H9 (cell line): ENCODE measurements at regions not wholly inside any gene's neighbourhood (a gene's known extent, or its start where the extent isn't known, plus 50 kb on each side); places are given as distances from the start of the nearest gene placed in this dataset.

Experiments used
- DNase-seq: peaks from one replicate; pipeline ENCODE4 v3.0.0-alpha.2; 2017
- H2AFZ ChIP-seq: one replicate; pipeline ENCODE4 v1.6.1; 2013; ENCODE audit warnings: mild to moderate bottlenecking, low read length, control low read depth, moderate library complexity
- H2AK5ac ChIP-seq: 2 replicates; pipeline ENCODE4 v1.6.1; 2013; ENCODE audit warnings: low read length, control low read depth, mixed read lengths; ENCODE audit not compliant: insufficient read length
- H2BK120ac ChIP-seq: one replicate; pipeline ENCODE4 v1.6.1; 2013; ENCODE audit warnings: low read depth, mild to moderate bottlenecking, low read length, control low read depth, inconsistent platforms; ENCODE audit not compliant: poor library complexity, severe bottlenecking
- H2BK12ac ChIP-seq: 2 replicates; pipeline ENCODE4 v1.6.1; 2013; ENCODE audit warnings: low read length, control low read depth, mixed read lengths, low read depth; ENCODE audit not compliant: insufficient read length
- H2BK15ac ChIP-seq: 2 replicates; pipeline ENCODE4 v1.6.1; 2013; ENCODE audit warnings: low read depth, low read length, control low read depth
- H2BK20ac ChIP-seq: one replicate; pipeline ENCODE4 v1.6.1; 2013; ENCODE audit warnings: low read depth, mild to moderate bottlenecking, low read length, control low read depth, inconsistent platforms; ENCODE audit not compliant: poor library complexity, severe bottlenecking
- H2BK5ac ChIP-seq: 2 replicates; pipeline ENCODE4 v1.6.1; 2013; ENCODE audit warnings: low read length, control low read depth, mixed read lengths; ENCODE audit not compliant: insufficient read length
- H3K14ac ChIP-seq: 2 replicates; pipeline ENCODE4 v1.6.1; 2013; ENCODE audit warnings: low read length, control low read depth; ENCODE audit not compliant: insufficient read depth
- H3K18ac ChIP-seq: 2 replicates; pipeline ENCODE4 v1.6.1; 2013; ENCODE audit warnings: low read depth, mild to moderate bottlenecking, mixed read lengths, low read length, control low read depth; ENCODE audit not compliant: insufficient read length
- H3K23ac ChIP-seq: 2 replicates; pipeline ENCODE4 v1.6.1; 2013; ENCODE audit warnings: low read length, control low read depth, mixed read lengths, low read depth; ENCODE audit not compliant: insufficient read length
- H3K23me2 ChIP-seq: 2 replicates; pipeline ENCODE4 v1.6.1; 2013; ENCODE audit warnings: low read depth, mild to moderate bottlenecking, mixed read lengths, low read length, control low read depth; ENCODE audit not compliant: insufficient read length, poor library complexity, severe bottlenecking
- H3K27ac ChIP-seq: 2 replicates; pipeline ENCODE4 v1.5.1; 2013; ENCODE audit warnings: low read length, control low read depth, mixed read lengths, low read depth; ENCODE audit not compliant: insufficient read length
- H3K27me3 ChIP-seq: 2 replicates; pipeline ENCODE4 v1.6.1; 2013; ENCODE audit warnings: low read length, control low read depth, inconsistent platforms; ENCODE audit not compliant: insufficient read depth
- H3K4ac ChIP-seq: 2 replicates; pipeline ENCODE4 v1.6.1; 2013; ENCODE audit warnings: low read depth, mild to moderate bottlenecking, control low read depth, inconsistent platforms, low read length, moderate library complexity
- H3K4me1 ChIP-seq: 2 replicates; pipeline ENCODE4 v1.6.1; 2013; ENCODE audit warnings: low read length, control low read depth, inconsistent platforms; ENCODE audit not compliant: insufficient read depth
- H3K4me2 ChIP-seq: 2 replicates; pipeline ENCODE4 v1.6.1; 2013; ENCODE audit warnings: low read length, control low read depth, mixed read lengths; ENCODE audit not compliant: insufficient read length, insufficient read depth
- H3K56ac ChIP-seq: 2 replicates; pipeline ENCODE4 v1.6.1; 2013; ENCODE audit warnings: low read depth, mild to moderate bottlenecking, mixed read lengths, low read length, control low read depth; ENCODE audit not compliant: insufficient read length
- H3K79me1 ChIP-seq: 2 replicates; pipeline ENCODE4 v1.6.1; 2013; ENCODE audit warnings: low read depth, mild to moderate bottlenecking, moderate library complexity, low read length, control low read depth, inconsistent platforms; ENCODE audit not compliant: insufficient read depth, poor library complexity, severe bottlenecking
- H3K79me2 ChIP-seq: 2 replicates; pipeline ENCODE4 v1.6.1; 2013; ENCODE audit warnings: low read length, control low read depth, inconsistent platforms; ENCODE audit not compliant: insufficient read depth
- H3K9ac ChIP-seq: 2 replicates; pipeline ENCODE4 v1.6.1; 2013; ENCODE audit warnings: low read length, control low read depth, mixed read lengths; ENCODE audit not compliant: insufficient read length; ENCODE audit errors: extremely low read depth
- H3K9me3 ChIP-seq: one replicate; pipeline ENCODE4 v1.6.1; 2013; ENCODE audit warnings: low read depth, low read length, inconsistent platforms; ENCODE audit not compliant: control insufficient read depth
- H3T11ph ChIP-seq: one replicate; pipeline ENCODE4 v1.6.1; 2013; ENCODE audit warnings: mild to moderate bottlenecking, low read length, control low read depth, inconsistent platforms
- H4K20me1 ChIP-seq: one replicate; pipeline ENCODE4 v1.6.1; 2013; ENCODE audit not compliant: control insufficient read depth, insufficient read length, insufficient read depth
- H4K5ac ChIP-seq: 2 replicates; pipeline ENCODE4 v1.6.1; 2013; ENCODE audit warnings: low read depth, mild to moderate bottlenecking, mixed read lengths, low read length, control low read depth; ENCODE audit not compliant: insufficient read length
- H4K8ac ChIP-seq: replicated peaks from 2 replicates; pipeline ENCODE4 v1.6.1; 2013; ENCODE audit warnings: low read length, control low read depth, mixed read lengths, low read depth; ENCODE audit not compliant: insufficient read length
- H4K91ac ChIP-seq: 2 replicates; pipeline ENCODE4 v1.6.1; 2013; ENCODE audit warnings: low read depth, mild to moderate bottlenecking, moderate library complexity, mixed read lengths, low read length, control low read depth; ENCODE audit not compliant: insufficient read length
- H3K27ac Mint-ChIP-seq, 3 experiments: 2 replicates in 2 of 3; 3 replicates in 1 of 3; pipeline ENCODE4 v1.8.0; 2020 to 2021; ENCODE audit warnings: mixed read lengths in 3 of 3, mild to moderate bottlenecking in 1 of 3, moderate library complexity in 1 of 3
- H3K27me3 Mint-ChIP-seq: 2 replicates; pipeline ENCODE4 v1.8.0; 2021; ENCODE audit warnings: low read depth, mild to moderate bottlenecking, moderate library complexity, mixed read lengths
- H3K36me3 Mint-ChIP-seq, 3 experiments: 2 replicates in 2 of 3; 3 replicates in 1 of 3; pipeline ENCODE4 v1.8.0; 2020 to 2021; ENCODE audit warnings: low read depth in 3 of 3, mixed read lengths in 3 of 3; ENCODE audit not compliant: insufficient read depth in 1 of 3
- H3K4me1 Mint-ChIP-seq, 2 experiments: 2 replicates each; pipeline ENCODE4 v1.8.0; 2020; ENCODE audit warnings: mixed read lengths in 2 of 2
- H3K4me3 Mint-ChIP-seq, 2 experiments: 2 replicates in 1 of 2; 3 replicates in 1 of 2; pipeline ENCODE4 v1.8.0; 2020 to 2021; ENCODE audit warnings: mild to moderate bottlenecking in 2 of 2, mixed read lengths in 2 of 2, moderate library complexity in 1 of 2
- H3K9me3 Mint-ChIP-seq, 2 experiments: 2 replicates in 1 of 2; 3 replicates in 1 of 2; pipeline ENCODE4 v1.8.0; 2020; ENCODE audit warnings: mild to moderate bottlenecking in 2 of 2, mixed read lengths in 2 of 2, moderate library complexity in 1 of 2
- CTCF ChIP-seq: fragments of 200-600 bp; sonication (generic); conservative IDR thresholded peaks from 3 replicates; pipeline ENCODE4 v1.8.0; 2021; ENCODE audit warnings: antibody characterized with exemption, mild to moderate bottlenecking
- WGBS: extraction: QIAGEN DNeasy Blood & Tissue Kit; methylation state at CpG from one replicate; pipeline ENCODE4 v1.1.7; 2013; ENCODE audit warnings: missing lambda C conversion rate, low lambda C conversion rate, mixed read lengths; ENCODE audit not compliant: insufficient read length; ENCODE audit errors: extremely low coverage; 5-methylcytosine and 5-hydroxymethylcytosine counted together

- H3K27me3 ChIP-seq: no peaks in the 10 kb centered on the region
- no peak overlapping the region for H3K4ac ChIP-seq
- no peak overlapping the region for H2BK20ac ChIP-seq
- H3K23ac ChIP-seq: no peak overlapping the region
- H3K23me2 ChIP-seq: peaks cover 2% of the 10 kb centered on the region
- no peak overlapping the region for H3K14ac ChIP-seq
- H3K9ac ChIP-seq: peak overlapping the region; percentile 33
- no peak overlapping the region for H2BK120ac ChIP-seq
- H4K5ac ChIP-seq: no peak overlapping the region
- peaks cover 73 to 75% of the 10 kb centered on the region in 2 experiments for H3K4me1 Mint-ChIP-seq
- H3K9me3 ChIP-seq: no peaks in the 10 kb centered on the region
- DNase-seq: no peak
- H2AK5ac ChIP-seq: peak overlapping the region; percentile 28
- H3K27ac Mint-ChIP-seq: peak overlapping the region; percentile 52 to 100 (median 92)
- H3T11ph ChIP-seq: no peak overlapping the region
- peaks cover 2% of the 10 kb centered on the region in 2 experiments; a peak in 1 of 5 replicates for H3K9me3 Mint-ChIP-seq
- H4K91ac ChIP-seq: no peak overlapping the region
- peaks cover 20% of the 10 kb centered on the region; the same call in 1 of the 2 replicates for H3K4me1 ChIP-seq
- peak overlapping the region; percentile 76 for H3K4me2 ChIP-seq
- peak overlapping the region; percentile 48 to 54; a peak in 3 of 5 replicates for H3K4me3 Mint-ChIP-seq
- WGBS: no CpG with 5 or more reads among the region's 6 CpGs
- no peaks in the 10 kb centered on the region for H3K27me3 Mint-ChIP-seq
- H4K20me1 ChIP-seq: no peaks in the 10 kb centered on the region
- H3K18ac ChIP-seq: no peak overlapping the region
- TF ChIP-seq CTCF: no peak
- no peak overlapping the region for H2BK5ac ChIP-seq
- H3K79me2 ChIP-seq: no peaks in the 10 kb centered on the region
- H2BK15ac ChIP-seq: no peak overlapping the region
- no peak overlapping the region for H2BK12ac ChIP-seq
- H4K8ac ChIP-seq: no peak overlapping the region
- H2AFZ ChIP-seq: no peak overlapping the region
- peak overlapping the region; percentile 79 for H3K27ac ChIP-seq
- H3K56ac ChIP-seq: no peak overlapping the region
- H3K36me3 Mint-ChIP-seq: peaks cover 0 to 6% (median 2%) of the 10 kb centered on the region in 3 experiments; a peak in 3 of 7 replicates
- H3K79me1 ChIP-seq: no peaks in the 10 kb centered on the region
These were observed 231.9 kb downstream of the INSIG2 start for GRCh38 chr2:118320196-118320595.
